ENCODE measurements at regions not wholly inside any gene's neighbourhood (a gene's known extent, or its start where the extent isn't known, plus 50 kb on each side); places are given as distances from the start of the nearest gene placed in this dataset.

GRCh38 chr2:137729305-137729704, 235.0 kb upstream of the HNMT start:
- Histone ChIP-seq H3K4me3 (no peak overlapping the region), H3K4me1 (no peaks in the 10 kb centered on the region), H3K27ac (no peak overlapping the region), H3K36me3 (no peaks in the 10 kb centered on the region), H3K27me3 (no peaks in the 10 kb centered on the region), H3K9me3 (no peaks in the 10 kb centered on the region)
- intact Hi-C loops (cut with DNase I) = no loop called here
- 35% methylated on average over 3 of the region's 3 CpGs for WGBS (ENCODE audit: insufficient coverage, low coverage, low lambda C conversion rate, missing lambda C conversion rate)
- no peak for ATAC-seq
- TF ChIP-seq CTCF (IDR thresholded peaks at IDR 0.05) (no peak), POLR2A (IDR thresholded peaks at IDR 0.05) (no peak)
- no peak for DNase-seq

- no peak for ATAC-seq
- no peak for DNase-seq
These were observed 226.7 kb upstream of the HNMT start for GRCh38 chr2:137737559-137737958.

GRCh38 chr2:137741784-137742362, 222.4 kb upstream of the HNMT start:
- H3K9me3 ChIP-seq = no peaks in the 10 kb centered on the region
- H3K4me3 ChIP-seq = no peak overlapping the region
- no peak for TF ChIP-seq POLR2A (IDR thresholded peaks at IDR 0.05)
- no peak for TF ChIP-seq CTCF (IDR thresholded peaks at IDR 0.05)
- H3K36me3 ChIP-seq = no peaks in the 10 kb centered on the region
- no peaks in the 10 kb centered on the region for H3K4me1 ChIP-seq
- intact Hi-C loops (cut with DNase I) = no loop called here
- ATAC-seq = no peak
- no peak for DNase-seq
- no peaks in the 10 kb centered on the region for H3K27me3 ChIP-seq
- no peak overlapping the region for H3K27ac ChIP-seq
- 54% methylated on average over 5 of the region's 5 CpGs for WGBS (ENCODE audit: insufficient coverage, low coverage, low lambda C conversion rate, missing lambda C conversion rate)

More at GRCh38 chr2:137737559-137737958, 226.7 kb upstream of the HNMT start:
- Histone ChIP-seq H3K27me3 (no peaks in the 10 kb centered on the region), H3K4me1 (no peaks in the 10 kb centered on the region), H3K36me3 (no peaks in the 10 kb centered on the region), H3K27ac (no peak overlapping the region), H3K9me3 (no peaks in the 10 kb centered on the region), H3K4me3 (no peak overlapping the region)
- TF ChIP-seq POLR2A (IDR thresholded peaks at IDR 0.05) = no peak
- TF ChIP-seq CTCF (IDR thresholded peaks at IDR 0.05) = no peak
- intact Hi-C loops (cut with DNase I) = no loop called here

- no peak overlapping the region for H3K27ac ChIP-seq
- intact Hi-C loops (cut with DNase I) = no loop called here
- no peak for DNase-seq
These were observed 216.8 kb upstream of the HNMT start for GRCh38 chr2:137747509-137747908.

More at GRCh38 chr2:137747509-137747908, 216.8 kb upstream of the HNMT start:
- Histone ChIP-seq H3K4me1 (no peaks in the 10 kb centered on the region), H3K4me3 (no peak overlapping the region), H3K36me3 (no peaks in the 10 kb centered on the region), H3K27me3 (no peaks in the 10 kb centered on the region), H3K9me3 (no peaks in the 10 kb centered on the region)
- TF ChIP-seq CTCF (IDR thresholded peaks at IDR 0.05) (no peak), POLR2A (IDR thresholded peaks at IDR 0.05) (no peak)
- ATAC-seq = no peak

Data from right lobe of liver (tissue), 6 donors.